Body of pancreas (tissue), 4 donors: ENCODE measurements at regions not wholly inside any gene's neighbourhood (a gene's known extent, or its start where the extent isn't known, plus 50 kb on each side); places are given as distances from the start of the nearest gene placed in this dataset.

ENCODE experiments used
- ATAC-seq: fragments of 150-250 bp; one replicate; pipeline ENCODE4 v1.9.1; 2016
- DNase-seq, 4 donors: peaks; one replicate each; pipeline ENCODE4 v3.0.0-alpha.2; 2019
- H3K27ac ChIP-seq, 4 donors: fragments of 200-600 bp; sonication (generic); 1 replicate in 3 of 4; 2 replicates in 1 of 4; pipeline versions ENCODE4 v1.5.1 to v1.6.1; 2016 to 2019; ENCODE audit warnings: mild to moderate bottlenecking in 1 of 4, mixed read lengths in 1 of 4, moderate library complexity in 1 of 4
- H3K27me3 ChIP-seq, 2 donors: fragments of 200-600 bp; sonication (generic); one replicate each; pipeline ENCODE4 v1.6.0; 2016; ENCODE audit warnings: mild to moderate bottlenecking in 1 of 2
- H3K36me3 ChIP-seq, 2 donors: fragments of 200-600 bp; sonication (generic); replicated peaks in 1 of 2; 2 replicates each; pipeline ENCODE4 v1.5.1; 2016; ENCODE audit warnings: low read depth in 2 of 2; ENCODE audit not compliant: insufficient read depth in 1 of 2
- H3K4me1 ChIP-seq: fragments of 200-600 bp; sonication (generic); one replicate; pipeline ENCODE4 v1.6.0; 2016
- H3K4me3 ChIP-seq, 2 donors: fragments of 200-600 bp; sonication (generic); 1 replicate in 1 of 2; 2 replicates in 1 of 2; pipeline ENCODE4 v1.5.1; 2016 to 2019
- H3K9me3 ChIP-seq, 3 donors: fragments of 200-600 bp; sonication (generic); 1 replicate in 2 of 3; 2 replicates in 1 of 3; pipeline ENCODE4 v1.5.1; 2016
- CTCF ChIP-seq, 7 experiments: fragments of 450-650 bp in 4 of 7; fragments of 200-600 bp in 3 of 7; sonication (generic) in 3 of 7; IDR thresholded peaks; one replicate each; pipeline ENCODE4 v1.5.1; 2016 to 2019; ENCODE audit warnings: antibody characterized with exemption in 7 of 7
- POLR2A ChIP-seq, 3 donors: fragments of 450-650 bp; IDR thresholded peaks; one replicate each; pipeline ENCODE4 v1.6.1; 2016; ENCODE audit warnings: antibody characterized with exemption in 3 of 3, mild to moderate bottlenecking in 2 of 3
- WGBS, 2 donors: methylation state at CpG; one replicate each; pipeline ENCODE4 v1.1.5; 2017; 5-methylcytosine and 5-hydroxymethylcytosine counted together
- intact Hi-C: fragments of 100-400 bp; cut with DNase I; formaldehyde crosslinking; loops from one replicate; pipeline ENCODE4 v1.15.1; 2023

GRCh38 chr7:68243128-68243527 is 1246.5 kb downstream of the TYW1 start:
- Histone ChIP-seq H3K4me3 (no peak overlapping the region), H3K9me3 (no peaks in the 10 kb centered on the region), H3K36me3 (no peaks in the 10 kb centered on the region), H3K4me1 (no peaks in the 10 kb centered on the region), H3K27ac (no peak overlapping the region), H3K27me3 (no peaks in the 10 kb centered on the region)
- intact Hi-C loops, result no loop called here
- DNase-seq (no peak), ATAC-seq (no peak)
- TF ChIP-seq CTCF (IDR thresholded peaks at IDR 0.05) (no peak), POLR2A (IDR thresholded peaks at IDR 0.05) (no peak)
- 64 to 72% methylated on average over 2 of the region's 2 CpGs for WGBS, 2 donors

- 55 to 70% methylated on average over 7 of the region's 7 CpGs for WGBS, 2 donors
- Histone ChIP-seq H3K27me3 (no peaks in the 10 kb centered on the region), H3K9me3 (no peaks in the 10 kb centered on the region), H3K36me3 (no peaks in the 10 kb centered on the region), H3K27ac (no peak overlapping the region), H3K4me1 (no peaks in the 10 kb centered on the region), H3K4me3 (no peak overlapping the region)
- TF ChIP-seq CTCF (IDR thresholded peaks at IDR 0.05) (no peak), POLR2A (IDR thresholded peaks at IDR 0.05) (no peak)
- DNase-seq (no peak), ATAC-seq (no peak)
- intact Hi-C loops, result no loop called here
Measured at GRCh38 chr7:68244389-68244788, 1247.8 kb downstream of the TYW1 start.

GRCh38 chr7:68245688-68246087 is 1249.1 kb downstream of the TYW1 start:
- no peak for TF ChIP-seq CTCF (IDR thresholded peaks at IDR 0.05)
- no peak for TF ChIP-seq POLR2A (IDR thresholded peaks at IDR 0.05)
- H3K27me3 ChIP-seq, result no peaks in the 10 kb centered on the region
- DNase-seq (no peak), ATAC-seq (no peak)
- no peak overlapping the region for H3K4me3 ChIP-seq
- H3K36me3 ChIP-seq, result no peaks in the 10 kb centered on the region
- H3K9me3 ChIP-seq, result no peaks in the 10 kb centered on the region
- H3K27ac ChIP-seq, result no peak overlapping the region
- H3K4me1 ChIP-seq, result no peaks in the 10 kb centered on the region
- intact Hi-C loops, result no loop called here
- 20 to 43% methylated on average over 3 of the region's 3 CpGs for WGBS, 2 donors

GRCh38 chr7:68246189-68246633 is 1249.6 kb downstream of the TYW1 start:
- ATAC-seq (no peak), DNase-seq (no peak)
- H3K27ac ChIP-seq, result no peak overlapping the region
- intact Hi-C loops, result no loop called here
- no peaks in the 10 kb centered on the region for H3K9me3 ChIP-seq
- H3K4me1 ChIP-seq, result no peaks in the 10 kb centered on the region
- no peak overlapping the region for H3K4me3 ChIP-seq
- 34 to 41% methylated on average over 3 to 4 of the region's 4 CpGs for WGBS, 2 donors
- no peaks in the 10 kb centered on the region for H3K36me3 ChIP-seq
- no peak for TF ChIP-seq CTCF (IDR thresholded peaks at IDR 0.05)
- TF ChIP-seq POLR2A (IDR thresholded peaks at IDR 0.05), result no peak
- H3K27me3 ChIP-seq, result no peaks in the 10 kb centered on the region

- no peaks in the 10 kb centered on the region for H3K9me3 ChIP-seq
- no peak for DNase-seq
- ATAC-seq, result no peak
- no peaks in the 10 kb centered on the region for H3K4me1 ChIP-seq
- H3K36me3 ChIP-seq, result no peaks in the 10 kb centered on the region
- no peak overlapping the region for H3K4me3 ChIP-seq
- intact Hi-C loops, result no loop called here
- no peak for TF ChIP-seq CTCF (IDR thresholded peaks at IDR 0.05)
- 68% methylated on average over 7 of the region's 7 CpGs for WGBS, 2 donors
- H3K27ac ChIP-seq, result no peak overlapping the region
- no peaks in the 10 kb centered on the region for H3K27me3 ChIP-seq
Measured at GRCh38 chr7:68247126-68247525, 1250.5 kb downstream of the TYW1 start.
